Rectal smooth muscle tissue (tissue), 1 donor: ENCODE measurements at regions not wholly inside any gene's neighbourhood (a gene's known extent, or its start where the extent isn't known, plus 50 kb on each side); places are given as distances from the start of the nearest gene placed in this dataset.

Source experiments
- H3K27ac ChIP-seq: one replicate; pipeline ENCODE4 v1.7.0; 2013; ENCODE audit warnings: low read depth, low read length, inconsistent platforms
- H3K27me3 ChIP-seq: one replicate; pipeline ENCODE4 v1.7.0; 2013; ENCODE audit warnings: low read length; ENCODE audit not compliant: control insufficient read depth, insufficient read depth
- H3K36me3 ChIP-seq: one replicate; pipeline ENCODE4 v1.7.0; 2013; ENCODE audit warnings: low read length; ENCODE audit not compliant: control insufficient read depth, insufficient read depth
- H3K4me1 ChIP-seq: one replicate; pipeline ENCODE4 v1.7.0; 2013; ENCODE audit warnings: low read length; ENCODE audit not compliant: control insufficient read depth, insufficient read depth
- H3K4me3 ChIP-seq: one replicate; pipeline ENCODE4 v1.7.0; 2013; ENCODE audit warnings: low read length
- H3K9ac ChIP-seq: one replicate; pipeline ENCODE4 v1.7.0; 2013; ENCODE audit warnings: low read length

DNA sequence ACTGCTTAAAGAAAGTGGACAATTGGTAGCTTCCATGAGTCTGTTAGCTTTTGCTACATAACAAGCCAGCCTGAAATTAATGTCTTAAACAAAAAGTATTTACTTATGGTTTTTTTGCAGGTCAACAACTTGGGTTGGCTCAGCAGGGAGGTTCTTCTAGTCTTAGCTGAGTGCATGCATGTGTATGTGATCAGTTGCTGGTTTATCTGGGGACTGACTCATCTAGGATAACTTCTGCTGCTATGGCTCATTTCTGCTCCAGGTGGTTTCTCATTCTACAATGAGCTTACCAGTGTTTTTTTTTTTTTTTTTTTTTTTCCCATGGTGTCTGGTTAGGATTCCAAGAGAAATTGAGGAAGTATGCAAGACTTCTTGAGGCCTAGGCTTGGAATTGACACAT, 244.7 kb downstream of the NSUN3 start:
- Histone ChIP-seq H3K4me3 (no peak overlapping the region), H3K9ac (no peak overlapping the region), H3K36me3 (no peaks in the 10 kb centered on the region), H3K4me1 (peaks cover 19% of the 10 kb centered on the region), H3K27ac (no peak overlapping the region), H3K27me3 (no peaks in the 10 kb centered on the region)

DNA sequence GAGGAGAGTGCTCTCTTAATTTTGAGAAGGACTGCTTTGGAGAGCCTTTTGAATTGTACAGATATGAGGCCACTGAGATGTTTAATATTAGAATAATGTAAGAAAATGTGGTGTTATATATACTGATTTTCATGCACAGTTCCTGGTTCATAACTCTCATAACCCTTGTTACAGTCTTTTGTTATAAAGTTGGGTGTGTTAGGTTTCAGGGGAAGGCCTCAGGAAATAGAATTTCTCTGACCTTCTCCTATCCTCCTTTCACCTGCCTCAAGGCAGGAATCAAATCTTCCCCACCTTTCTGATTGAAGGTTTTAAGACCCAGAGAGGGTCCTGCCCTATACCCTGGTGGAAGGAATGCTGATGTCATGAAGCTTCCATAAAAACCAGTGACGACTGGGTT, 245.9 kb downstream of the NSUN3 start:
- peaks cover 16% of the 10 kb centered on the region for H3K4me1 ChIP-seq
- no peaks in the 10 kb centered on the region for H3K27me3 ChIP-seq
- no peak overlapping the region for H3K27ac ChIP-seq
- H3K36me3 ChIP-seq: no peaks in the 10 kb centered on the region
- no peak overlapping the region for H3K9ac ChIP-seq
- H3K4me3 ChIP-seq: no peak overlapping the region

DNA sequence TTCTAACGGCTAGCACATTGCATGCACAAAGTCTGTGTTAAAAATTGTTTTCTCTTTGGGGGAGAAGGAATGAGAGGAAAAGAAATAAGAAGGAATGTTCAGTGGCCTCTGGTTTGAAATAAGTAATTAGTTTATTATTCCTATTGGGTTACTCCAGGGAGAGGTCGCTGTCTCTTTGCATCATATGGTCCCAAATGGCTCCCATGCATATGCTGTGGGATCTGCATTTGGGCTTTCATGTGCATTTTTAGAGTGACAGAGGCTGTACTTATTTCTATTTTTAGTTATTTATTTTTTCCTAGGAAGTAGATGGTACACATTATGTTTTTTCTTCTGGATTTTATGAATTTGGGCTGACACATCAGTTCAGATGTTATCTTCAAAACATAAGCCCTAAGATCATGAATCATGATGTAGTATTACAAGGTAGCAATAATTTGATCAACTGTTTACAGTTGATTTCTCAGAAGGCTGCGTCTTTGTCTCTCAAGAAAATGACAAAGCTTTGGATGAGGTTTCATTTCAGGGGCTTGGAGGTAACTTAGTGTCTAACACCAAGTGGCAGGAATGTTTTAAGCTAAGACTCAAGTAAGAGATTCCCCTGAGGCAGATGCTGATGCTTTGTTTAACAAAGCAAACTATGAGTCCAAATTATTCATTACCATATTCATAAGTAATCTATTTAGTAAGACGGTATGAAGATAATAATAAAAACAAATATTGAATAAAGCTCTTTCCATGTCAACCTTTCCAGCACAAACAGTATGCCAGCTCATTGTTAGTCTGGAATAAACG, 247.7 kb downstream of the NSUN3 start:
- Histone ChIP-seq H3K36me3 (no peaks in the 10 kb centered on the region), H3K9ac (no peak overlapping the region), H3K4me1 (peaks cover 6% of the 10 kb centered on the region), H3K27me3 (no peaks in the 10 kb centered on the region), H3K27ac (no peak overlapping the region), H3K4me3 (no peak overlapping the region)

DNA sequence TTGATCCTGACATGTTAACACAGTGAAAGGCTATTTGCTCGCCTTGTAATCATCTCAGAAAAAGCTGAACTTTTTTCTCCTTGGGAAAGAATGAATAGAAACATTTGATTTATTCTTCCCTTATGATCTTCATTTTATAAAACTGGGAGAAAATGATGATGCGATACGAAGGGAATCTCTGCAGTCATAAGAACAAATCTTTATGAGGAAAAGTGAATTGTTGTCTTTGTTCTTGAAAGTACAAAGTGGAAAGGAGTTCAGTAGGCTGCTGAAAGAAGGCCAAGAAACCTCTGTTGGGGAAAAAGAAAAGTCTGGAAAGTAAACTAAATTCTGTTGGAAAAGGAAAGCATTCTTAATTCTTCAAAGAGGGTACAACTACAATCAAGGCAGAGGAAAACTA, 248.8 kb downstream of the NSUN3 start:
- H3K4me1 ChIP-seq: peaks cover 4% of the 10 kb centered on the region
- H3K9ac ChIP-seq: no peak overlapping the region
- H3K27ac ChIP-seq: no peak overlapping the region
- H3K4me3 ChIP-seq: no peak overlapping the region
- no peaks in the 10 kb centered on the region for H3K36me3 ChIP-seq
- H3K27me3 ChIP-seq: no peaks in the 10 kb centered on the region

DNA sequence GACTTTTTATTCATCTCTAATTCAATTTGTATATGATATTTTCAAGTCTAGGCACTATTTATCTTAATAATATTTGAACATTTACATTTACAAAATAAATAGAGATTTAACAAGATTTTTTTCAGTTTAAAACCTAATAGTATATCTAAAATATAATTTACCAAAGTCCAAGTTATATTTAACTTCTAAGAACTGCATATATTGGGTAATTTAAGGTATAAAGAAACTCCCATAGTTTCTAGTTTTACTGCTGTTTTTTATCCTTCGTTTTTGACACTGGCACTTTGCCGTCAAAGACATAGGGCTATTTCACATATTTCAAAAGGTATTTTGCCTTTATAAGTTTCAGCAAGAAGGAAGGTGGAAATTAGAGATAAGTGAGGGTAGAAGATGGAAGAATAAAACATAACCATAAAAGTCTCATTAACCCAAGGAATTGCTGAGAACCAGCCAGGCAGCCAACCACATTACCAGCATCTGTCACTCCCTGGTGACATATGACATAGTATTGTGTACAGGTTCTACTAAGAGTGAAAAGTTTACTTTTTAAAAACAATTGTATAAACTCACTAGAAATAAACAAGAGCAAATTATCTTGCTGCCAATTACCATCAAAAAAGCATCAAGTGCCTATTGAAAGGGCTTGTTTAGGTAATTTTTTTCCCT, 251.5 kb downstream of the NSUN3 start:
- Histone ChIP-seq H3K4me1 (peaks cover 4% of the 10 kb centered on the region), H3K27ac (no peak overlapping the region), H3K27me3 (no peaks in the 10 kb centered on the region), H3K9ac (no peak overlapping the region), H3K36me3 (no peaks in the 10 kb centered on the region), H3K4me3 (no peak overlapping the region)

DNA sequence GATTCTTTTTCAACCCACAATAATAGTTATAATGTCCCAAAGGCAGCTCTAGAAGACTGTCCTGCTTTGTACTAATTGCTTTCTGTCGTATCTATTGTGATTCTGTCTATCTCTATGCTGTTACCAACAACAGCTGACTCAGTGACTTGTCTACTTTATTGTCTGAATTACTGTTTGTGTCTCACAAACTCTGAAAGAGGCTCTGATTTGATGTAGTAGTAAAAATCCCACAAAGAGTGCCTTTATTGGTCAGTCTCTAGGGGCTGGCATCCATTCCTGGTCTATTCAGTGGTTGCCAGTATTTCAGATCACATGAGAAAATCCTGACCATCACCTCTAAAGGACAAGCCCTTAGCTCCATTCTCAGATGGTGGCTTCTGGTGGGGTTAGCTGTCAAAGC, 254.2 kb downstream of the NSUN3 start:
- H3K9ac ChIP-seq: no peak overlapping the region
- no peak overlapping the region for H3K27ac ChIP-seq
- no peaks in the 10 kb centered on the region for H3K27me3 ChIP-seq
- H3K4me1 ChIP-seq: no peaks in the 10 kb centered on the region
- H3K4me3 ChIP-seq: no peak overlapping the region
- H3K36me3 ChIP-seq: no peaks in the 10 kb centered on the region

DNA sequence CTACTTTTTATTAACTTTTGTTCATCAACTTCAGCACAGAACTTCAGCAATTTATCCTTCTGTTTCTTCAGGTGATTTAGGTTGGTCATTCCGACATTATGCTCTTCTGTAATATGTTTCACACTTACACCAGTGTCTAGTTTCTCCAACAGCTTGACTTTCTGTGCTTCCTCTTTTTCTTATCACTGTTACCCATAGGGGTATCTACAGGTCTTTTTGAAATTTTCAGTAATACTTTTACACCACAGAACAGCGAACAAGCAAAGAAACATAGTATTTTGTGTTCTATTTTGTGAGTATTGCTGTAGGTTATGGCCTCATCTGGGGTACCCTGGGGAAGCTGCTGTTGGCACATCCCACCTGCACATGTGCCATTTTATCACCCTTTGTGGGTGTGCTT, 260.7 kb downstream of the NSUN3 start:
- Histone ChIP-seq H3K4me1 (no peaks in the 10 kb centered on the region), H3K36me3 (no peaks in the 10 kb centered on the region), H3K4me3 (no peak overlapping the region), H3K27ac (no peak overlapping the region), H3K27me3 (no peaks in the 10 kb centered on the region), H3K9ac (no peak overlapping the region)

DNA sequence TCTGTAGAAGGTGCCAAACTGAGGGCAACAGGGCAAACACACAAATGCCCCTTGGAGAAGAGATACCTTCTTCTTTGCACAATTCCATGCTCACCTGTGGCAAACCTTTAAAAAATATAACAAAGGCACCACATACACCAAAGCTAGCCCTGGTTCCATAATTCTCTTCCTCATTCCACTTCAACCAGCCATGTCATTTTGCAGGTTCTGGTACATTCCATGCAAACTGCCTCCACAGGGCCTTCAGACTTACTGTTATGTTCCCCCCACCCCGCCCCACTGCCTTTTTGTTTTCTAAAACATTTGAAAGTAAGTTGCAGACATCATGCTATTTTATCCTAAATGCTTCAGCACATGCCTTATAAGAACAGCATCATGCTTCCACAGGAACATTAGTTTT, 269.0 kb downstream of the NSUN3 start:
- Histone ChIP-seq H3K36me3 (no peaks in the 10 kb centered on the region), H3K4me3 (no peak overlapping the region), H3K9ac (no peak overlapping the region), H3K27me3 (no peaks in the 10 kb centered on the region), H3K27ac (no peak overlapping the region), H3K4me1 (no peaks in the 10 kb centered on the region)

DNA sequence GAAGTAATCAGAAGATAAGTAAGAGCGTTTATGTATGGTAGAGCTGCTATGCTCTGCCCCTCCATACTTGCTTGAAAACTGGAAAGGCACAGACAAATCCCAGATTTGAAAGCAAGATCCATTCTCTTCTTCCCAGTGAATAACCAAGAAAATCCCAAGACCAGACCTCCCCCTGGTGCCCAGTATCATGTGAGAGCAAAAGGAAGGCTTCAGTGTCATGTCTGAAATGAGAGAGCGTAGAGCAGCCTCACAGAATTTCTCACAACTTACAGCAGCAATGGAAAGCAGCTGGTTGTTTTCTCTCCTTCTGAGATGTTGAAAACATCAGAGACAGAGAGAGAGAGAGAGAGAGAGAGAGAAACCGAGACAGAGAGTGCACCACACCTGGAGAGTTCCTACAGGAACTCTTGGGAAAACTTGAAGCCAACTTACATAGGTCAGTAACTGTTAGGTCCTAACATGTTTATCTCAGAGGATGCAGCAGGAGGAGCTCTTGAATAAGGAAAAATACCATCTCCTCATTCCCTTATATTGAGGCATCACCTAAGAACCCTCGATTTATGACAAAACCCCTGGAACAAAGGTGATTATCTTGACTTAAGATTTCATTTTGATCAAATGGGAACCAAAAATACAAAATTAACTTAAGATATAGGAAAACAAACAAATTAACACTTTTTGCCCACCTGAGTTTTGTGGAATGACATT, 273.3 kb downstream of the NSUN3 start:
- H3K4me1 ChIP-seq: no peaks in the 10 kb centered on the region
- no peak overlapping the region for H3K4me3 ChIP-seq
- H3K27me3 ChIP-seq: no peaks in the 10 kb centered on the region
- H3K36me3 ChIP-seq: no peaks in the 10 kb centered on the region
- no peak overlapping the region for H3K27ac ChIP-seq
- no peak overlapping the region for H3K9ac ChIP-seq

DNA sequence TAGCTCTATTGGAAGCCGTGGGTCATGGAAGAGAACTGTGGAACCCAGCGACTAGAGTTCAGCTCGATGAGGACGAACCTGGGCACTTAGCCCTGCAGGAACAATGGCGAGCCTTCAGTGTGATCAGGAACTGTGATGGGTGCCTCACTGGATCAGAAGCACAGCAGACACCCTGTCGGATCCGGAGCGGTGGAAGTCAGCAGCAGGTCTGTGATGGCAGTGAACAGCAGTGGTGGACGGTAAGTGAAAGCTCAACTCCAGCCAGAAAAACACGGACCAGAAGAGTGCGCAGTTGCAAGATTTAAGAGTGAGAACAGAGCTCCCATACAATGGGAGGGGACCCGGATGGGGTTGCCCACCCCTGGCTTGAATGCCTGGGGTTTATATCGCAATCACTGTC, 282.2 kb downstream of the NSUN3 start:
- H3K27ac ChIP-seq: no peak overlapping the region
- no peak overlapping the region for H3K9ac ChIP-seq
- H3K4me3 ChIP-seq: no peak overlapping the region
- H3K27me3 ChIP-seq: no peaks in the 10 kb centered on the region
- H3K36me3 ChIP-seq: no peaks in the 10 kb centered on the region
- no peaks in the 10 kb centered on the region for H3K4me1 ChIP-seq

DNA sequence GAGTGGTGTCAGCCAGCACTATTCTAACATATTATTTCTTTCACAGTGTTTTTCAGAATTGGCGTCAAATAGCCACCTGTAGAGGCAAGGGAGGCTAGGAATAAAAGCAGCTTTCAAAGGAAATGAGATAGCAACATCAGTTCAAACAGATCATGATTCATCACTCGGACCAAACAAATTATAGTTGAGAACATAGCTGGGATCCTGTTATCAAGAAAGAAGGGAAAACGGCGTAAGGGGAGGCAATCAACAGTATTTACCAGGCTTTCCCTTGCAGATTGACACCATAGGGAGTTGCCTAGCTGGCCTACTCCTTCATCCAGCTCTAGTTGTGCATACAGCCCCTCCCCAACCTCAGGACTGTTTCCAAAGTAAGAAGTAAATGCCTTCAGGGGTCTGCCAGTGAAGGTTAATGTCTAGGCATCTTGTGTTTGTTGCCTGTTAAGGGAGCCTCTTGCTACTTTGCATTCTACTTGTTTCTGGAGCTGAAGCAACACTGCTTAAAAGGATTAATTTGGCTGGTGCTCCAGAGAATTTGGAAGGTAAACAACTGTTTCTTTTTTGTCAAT, 286.5 kb downstream of the NSUN3 start:
- Histone ChIP-seq H3K27me3 (no peaks in the 10 kb centered on the region), H3K9ac (no peak overlapping the region), H3K27ac (no peak overlapping the region), H3K36me3 (no peaks in the 10 kb centered on the region), H3K4me1 (no peaks in the 10 kb centered on the region), H3K4me3 (no peak overlapping the region)

DNA sequence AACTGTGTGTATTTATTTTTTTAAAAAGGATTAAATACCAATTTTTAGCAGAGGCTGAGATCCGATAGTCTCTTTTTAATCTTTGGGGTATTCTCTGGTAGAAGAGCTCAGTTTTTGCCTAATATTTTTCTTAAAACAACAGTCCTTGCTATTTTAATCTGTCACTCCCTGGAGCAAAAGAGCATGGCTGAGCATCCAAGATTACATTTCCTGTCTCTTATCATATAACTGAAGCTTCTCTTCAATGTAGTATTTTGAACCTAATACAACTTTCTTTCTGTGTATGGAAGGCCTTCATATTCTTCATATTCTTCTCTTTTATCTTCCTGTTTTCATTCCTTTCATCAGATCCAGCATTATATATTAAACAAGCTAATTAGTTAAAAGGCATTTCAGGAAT, 293.7 kb downstream of the NSUN3 start:
- H3K9ac ChIP-seq: no peak overlapping the region
- no peaks in the 10 kb centered on the region for H3K27me3 ChIP-seq
- H3K4me3 ChIP-seq: no peak overlapping the region
- no peaks in the 10 kb centered on the region for H3K36me3 ChIP-seq
- peaks cover 4% of the 10 kb centered on the region for H3K4me1 ChIP-seq
- no peak overlapping the region for H3K27ac ChIP-seq
